Keratinocyte (primary cell): ENCODE measurements at regions not wholly inside any gene's neighbourhood (a gene's known extent, or its start where the extent isn't known, plus 50 kb on each side); places are given as distances from the start of the nearest gene placed in this dataset.

Source experiments
- DNase-seq: peaks from one replicate; pipeline ENCODE4 v3.0.0-alpha.2; 2011; ENCODE audit warnings: low read depth, missing footprints, low spot score
- FAIRE-seq: peaks from 2 replicates; lab custom pipeline; 2011; peaks lifted over from hg19 to GRCh38; lab: Jason Lieb, UNC
- H2AFZ ChIP-seq: 2 replicates; pipeline ENCODE4 v1.6.0; 2012; ENCODE audit warnings: low read length, control low read depth, inconsistent platforms; ENCODE audit not compliant: control insufficient read depth
- H3K27ac ChIP-seq: 2 replicates; pipeline ENCODE4 v1.5.1; 2011; ENCODE audit warnings: low read length; ENCODE audit not compliant: control insufficient read depth, insufficient read depth
- H3K27me3 ChIP-seq: 3 replicates; pipeline ENCODE4 v1.6.0; 2011; ENCODE audit warnings: low read length; ENCODE audit not compliant: control insufficient read depth, insufficient read depth; ENCODE audit errors: extremely low read depth
- H3K36me3 ChIP-seq, 2 experiments: 2 replicates in 1 of 2; 3 replicates in 1 of 2; pipeline ENCODE4 v1.5.1; 2011; ENCODE audit warnings: low read length in 2 of 2, mild to moderate bottlenecking in 1 of 2; ENCODE audit not compliant: control insufficient read depth in 2 of 2, insufficient read depth in 2 of 2; ENCODE audit errors: extremely low read depth in 1 of 2
- H3K4me1 ChIP-seq: 3 replicates; pipeline ENCODE4 v1.5.1; 2011; ENCODE audit warnings: low read length; ENCODE audit not compliant: control insufficient read depth, insufficient read depth; ENCODE audit errors: extremely low read depth
- H3K4me2 ChIP-seq: 3 replicates; pipeline ENCODE4 v1.6.0; 2011; ENCODE audit warnings: low read depth, low read length; ENCODE audit not compliant: control insufficient read depth, insufficient read depth; ENCODE audit errors: extremely low read depth
- H3K4me3 ChIP-seq, 3 experiments: fragments of 200-600 bp in 1 of 3; sonication (generic) in 1 of 3; 2 replicates in 2 of 3; 3 replicates in 1 of 3; pipeline ENCODE4 v1.5.1; 2011 to 2016; ENCODE audit warnings: low read length in 3 of 3, mild to moderate bottlenecking in 3 of 3, control low read depth in 2 of 3, inconsistent platforms in 1 of 3, low read depth in 1 of 3, mixed read lengths in 1 of 3, mixed run types in 1 of 3, moderate library complexity in 1 of 3; ENCODE audit not compliant: control insufficient read depth in 2 of 3, insufficient read depth in 2 of 3; ENCODE audit errors: extremely low read depth in 1 of 3
- H3K79me2 ChIP-seq: 2 replicates; pipeline ENCODE4 v1.6.0; 2012; ENCODE audit warnings: low read length; ENCODE audit not compliant: control insufficient read depth, insufficient read depth
- H3K9ac ChIP-seq: 3 replicates; pipeline ENCODE4 v1.6.0; 2011; ENCODE audit warnings: low read length; ENCODE audit not compliant: control insufficient read depth, insufficient read depth; ENCODE audit errors: extremely low read depth
- H3K9me1 ChIP-seq: 3 replicates; pipeline ENCODE4 v1.6.0; 2011; ENCODE audit warnings: low read length; ENCODE audit not compliant: control insufficient read depth, insufficient read depth; ENCODE audit errors: extremely low read depth
- H3K9me3 ChIP-seq: 2 replicates; pipeline ENCODE4 v1.5.1; 2012; ENCODE audit warnings: low read depth, low read length; ENCODE audit not compliant: control insufficient read depth
- H4K20me1 ChIP-seq: 3 replicates; pipeline ENCODE4 v1.6.0; 2011; ENCODE audit warnings: low read length; ENCODE audit not compliant: control insufficient read depth, insufficient read depth; ENCODE audit errors: extremely low read depth
- EZH2 ChIP-seq: IDR thresholded peaks from one replicate; pipeline ENCODE4 v1.6.1; 2012; ENCODE audit warnings: inconsistent platforms, mild to moderate bottlenecking, low read length, moderate library complexity
- dilution Hi-C: fragments of 300-500 bp; cut with MboI; formaldehyde crosslinking; loops from one replicate; pipeline ENCODE4 v1.7.0; 2020; ENCODE audit warnings: low sequenced_read_pairs; ENCODE audit not compliant: extremely low pct_ligation_motif_present
- TF ChIP-seq, protein P1 (sequence below), 3 experiments: IDR thresholded peaks in 1 of 3; conservative IDR thresholded peaks in 1 of 3; optimal IDR thresholded peaks in 1 of 3; 2 replicates in 2 of 3; 3 replicates in 1 of 3; pipeline versions ENCODE3 to v1.5.1; 2011; ENCODE audit warnings: low read length in 3 of 3, mild to moderate bottlenecking in 3 of 3, moderate library complexity in 2 of 3, control low read depth in 1 of 3, inconsistent platforms in 1 of 3; ENCODE audit not compliant: insufficient read depth in 2 of 3; ENCODE audit errors: extremely low read depth in 1 of 3

DNA sequence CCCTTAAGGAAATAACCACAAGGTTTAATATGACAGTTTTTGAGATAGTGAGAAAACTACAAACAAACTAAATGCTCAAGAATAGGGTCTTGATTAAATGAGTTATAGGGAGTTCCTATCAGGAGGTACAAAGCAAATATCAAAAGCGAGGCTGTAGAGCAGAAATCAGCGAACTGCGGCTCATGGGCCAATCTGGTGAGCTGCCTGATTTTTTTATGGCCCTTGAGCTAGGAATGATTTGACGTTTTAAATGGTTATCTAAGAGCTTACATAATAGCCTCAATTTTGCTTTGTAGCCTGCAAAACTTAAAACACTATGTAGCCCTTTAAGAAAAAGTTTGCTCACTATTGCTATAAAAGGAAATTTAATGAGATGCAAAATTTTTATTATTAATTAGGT lies 62.2 kb downstream of the XCL2 start:
- no peaks in the 10 kb centered on the region for H3K36me3 ChIP-seq
- no peak overlapping the region for H2AFZ ChIP-seq
- TF ChIP-seq, protein P1, sequence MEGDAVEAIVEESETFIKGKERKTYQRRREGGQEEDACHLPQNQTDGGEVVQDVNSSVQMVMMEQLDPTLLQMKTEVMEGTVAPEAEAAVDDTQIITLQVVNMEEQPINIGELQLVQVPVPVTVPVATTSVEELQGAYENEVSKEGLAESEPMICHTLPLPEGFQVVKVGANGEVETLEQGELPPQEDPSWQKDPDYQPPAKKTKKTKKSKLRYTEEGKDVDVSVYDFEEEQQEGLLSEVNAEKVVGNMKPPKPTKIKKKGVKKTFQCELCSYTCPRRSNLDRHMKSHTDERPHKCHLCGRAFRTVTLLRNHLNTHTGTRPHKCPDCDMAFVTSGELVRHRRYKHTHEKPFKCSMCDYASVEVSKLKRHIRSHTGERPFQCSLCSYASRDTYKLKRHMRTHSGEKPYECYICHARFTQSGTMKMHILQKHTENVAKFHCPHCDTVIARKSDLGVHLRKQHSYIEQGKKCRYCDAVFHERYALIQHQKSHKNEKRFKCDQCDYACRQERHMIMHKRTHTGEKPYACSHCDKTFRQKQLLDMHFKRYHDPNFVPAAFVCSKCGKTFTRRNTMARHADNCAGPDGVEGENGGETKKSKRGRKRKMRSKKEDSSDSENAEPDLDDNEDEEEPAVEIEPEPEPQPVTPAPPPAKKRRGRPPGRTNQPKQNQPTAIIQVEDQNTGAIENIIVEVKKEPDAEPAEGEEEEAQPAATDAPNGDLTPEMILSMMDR (optimal IDR thresholded peaks at IDR 0.05 in 1 of 3, IDR thresholded peaks at IDR 0.05 in 1 of 3, conservative IDR thresholded peaks at IDR 0.05 in 1 of 3; ENCODE audit: extremely low read depth in 1 of 3, insufficient read depth in 2 of 3, low read length in 3 of 3): no peak
- TF ChIP-seq EZH2: no peak
- H3K9ac ChIP-seq: no peak overlapping the region
- FAIRE-seq: no peak
- no peaks in the 10 kb centered on the region for H3K9me1 ChIP-seq
- H3K79me2 ChIP-seq: no peaks in the 10 kb centered on the region
- no peak for DNase-seq
- no peaks in the 10 kb centered on the region for H3K27me3 ChIP-seq
- no peaks in the 10 kb centered on the region for H4K20me1 ChIP-seq
- peaks cover 32% of the 10 kb centered on the region for H3K4me1 ChIP-seq
- H3K4me3 ChIP-seq: no peak overlapping the region
- dilution Hi-C loops: no loop called here
- H3K27ac ChIP-seq: no peak overlapping the region
- H3K4me2 ChIP-seq: no peak overlapping the region
- no peaks in the 10 kb centered on the region for H3K9me3 ChIP-seq

DNA sequence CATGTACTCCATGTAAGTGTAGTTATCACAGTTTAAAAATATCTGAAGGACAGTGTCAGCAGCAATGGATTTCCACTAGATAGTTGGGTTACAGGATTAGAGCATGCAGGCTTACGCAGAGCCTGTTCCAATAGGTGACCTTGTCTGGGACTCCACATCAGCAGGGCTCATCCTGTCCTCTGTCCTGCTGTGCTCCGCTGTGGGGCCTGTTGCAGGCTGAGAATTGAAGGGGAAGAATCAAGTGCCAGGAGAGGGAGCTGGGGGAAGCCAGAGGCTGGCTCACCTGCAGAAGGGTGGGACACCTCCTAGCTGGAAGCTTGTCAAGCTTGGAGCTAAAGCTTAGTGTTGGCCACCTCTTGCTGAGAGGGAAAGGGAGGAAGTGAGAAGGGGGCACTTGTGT lies 62.8 kb downstream of the XCL2 start:
- Histone ChIP-seq H3K27me3 (no peaks in the 10 kb centered on the region), H2AFZ (no peak overlapping the region), H3K27ac (no peak overlapping the region), H3K79me2 (no peaks in the 10 kb centered on the region), H4K20me1 (no peaks in the 10 kb centered on the region), H3K4me3 (no peak overlapping the region), H3K9me1 (no peaks in the 10 kb centered on the region), H3K4me2 (no peak overlapping the region), H3K9me3 (no peaks in the 10 kb centered on the region), H3K9ac (no peak overlapping the region), H3K4me1 (peaks cover 38% of the 10 kb centered on the region), H3K36me3 (no peaks in the 10 kb centered on the region)
- dilution Hi-C loops: no loop called here
- no peak for DNase-seq
- FAIRE-seq: no peak
- TF ChIP-seq, protein P1 (optimal IDR thresholded peaks at IDR 0.05 in 1 of 3, IDR thresholded peaks at IDR 0.05 in 1 of 3, conservative IDR thresholded peaks at IDR 0.05 in 1 of 3; ENCODE audit: extremely low read depth in 1 of 3, insufficient read depth in 2 of 3, low read length in 3 of 3): no peak
- no peak for TF ChIP-seq EZH2
